RPMI7951 (cell line): ENCODE measurements at regions not wholly inside any gene's neighbourhood (a gene's known extent, or its start where the extent isn't known, plus 50 kb on each side); places are given as distances from the start of the nearest gene placed in this dataset.
"Not testable (repeated sequence)": the region's sequence is repeated elsewhere in the genome, so short reads cannot be mapped to it uniquely, and the experiment has no call there.

Source experiments
- DNase-seq: peaks from one replicate; pipeline ENCODE4 v3.0.0-alpha.2; 2012; ENCODE audit warnings: low read depth

DNA sequence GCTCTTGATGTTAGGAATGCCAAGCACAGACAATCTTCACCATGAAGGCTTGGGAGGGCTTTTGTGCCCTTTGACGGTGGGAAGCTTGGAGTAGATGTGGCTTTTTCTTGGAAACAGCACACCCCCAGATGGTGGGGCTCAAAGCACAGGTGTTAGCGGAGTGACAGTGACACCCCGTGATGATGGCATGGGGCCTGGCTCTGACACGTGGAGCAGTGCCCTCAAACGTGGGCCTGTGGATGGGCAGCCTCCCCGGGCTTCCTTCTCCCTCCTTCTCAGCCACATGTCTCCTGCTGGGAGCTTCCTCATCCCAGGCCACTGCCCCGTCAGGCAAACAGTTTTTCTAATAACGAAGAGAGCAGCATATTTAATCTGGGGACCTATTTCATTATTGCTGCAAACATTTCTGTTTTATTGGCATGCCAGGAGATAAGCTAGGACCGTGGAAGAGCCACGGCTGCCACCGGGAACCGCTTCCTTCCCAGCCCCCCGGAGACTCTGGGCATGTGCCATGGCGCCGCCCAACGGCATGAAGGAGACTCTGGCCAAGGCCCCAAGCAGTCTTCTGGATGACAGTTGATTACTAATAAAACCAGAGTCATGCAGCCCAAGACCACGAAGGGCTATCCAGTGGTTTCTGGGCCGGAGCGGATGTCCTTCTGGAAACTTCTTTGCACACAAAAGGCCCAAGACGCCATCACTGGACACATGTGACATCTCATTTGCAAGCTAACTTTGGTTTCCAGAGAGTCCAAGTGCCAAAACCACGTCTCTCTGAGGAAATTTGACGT is 280.3 kb upstream of the FOXF1 start:
- DNase-seq: no peak

DNA sequence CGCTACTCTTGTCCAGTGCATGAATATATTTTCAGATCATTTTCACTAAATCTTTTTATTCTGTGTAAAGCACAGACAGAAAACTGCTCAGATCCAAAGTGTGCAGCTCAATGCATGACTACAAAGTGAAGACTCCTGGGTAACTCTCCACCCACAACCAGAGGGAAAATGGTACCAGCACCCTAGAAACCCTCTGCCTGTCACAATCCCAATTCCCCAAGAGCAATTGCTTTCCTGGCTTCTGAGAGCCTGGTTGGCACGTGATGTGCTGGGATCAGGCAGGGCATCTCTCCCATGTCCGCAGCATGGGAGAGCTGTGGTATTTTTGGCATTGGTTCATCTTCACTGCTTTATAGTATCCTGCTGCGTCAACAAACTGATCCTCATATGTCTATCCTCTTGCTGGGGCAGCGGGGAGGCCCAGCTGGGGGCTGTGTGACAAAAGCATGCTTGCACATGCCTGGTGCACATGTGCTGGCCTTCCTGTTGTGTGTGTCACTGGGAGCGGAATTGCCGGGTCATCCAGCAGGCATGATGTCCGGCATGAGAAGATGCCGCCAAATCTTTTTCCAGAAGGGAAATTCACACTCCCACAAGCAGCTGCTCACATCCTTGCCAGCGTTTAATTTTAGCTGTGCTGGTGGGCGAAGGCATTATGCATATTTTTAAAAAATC is 278.9 kb upstream of the FOXF1 start:
- no peak for DNase-seq

GRCh38 chr16:86231996-86232350 is 278.4 kb upstream of the FOXF1 start:
- no peak for DNase-seq

GRCh38 chr16:86232496-86232895 is 277.8 kb upstream of the FOXF1 start:
- no peak for DNase-seq

DNA sequence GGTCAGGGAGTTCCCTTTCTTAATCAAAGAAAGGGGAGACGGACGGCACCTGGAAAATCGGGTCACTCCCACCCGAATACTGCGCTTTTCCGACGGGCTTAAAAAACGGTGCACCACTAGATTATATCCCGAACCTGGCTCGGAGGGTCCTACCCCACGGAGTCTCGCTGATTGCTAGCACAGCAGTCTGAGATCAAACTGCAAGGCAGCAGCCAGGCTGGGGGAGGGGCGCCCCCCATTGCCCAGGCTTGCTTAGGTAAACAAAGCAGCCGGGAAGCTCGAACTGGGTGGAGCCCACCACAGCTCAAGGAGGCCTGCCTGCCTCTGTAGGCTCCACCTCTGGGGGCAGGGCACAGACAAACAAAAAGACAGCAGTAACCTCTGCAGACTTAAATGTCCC is 276.8 kb upstream of the FOXF1 start:
- DNase-seq: not testable (repeated sequence)

- no peak for DNase-seq
Measured at GRCh38 chr16:86239381-86239780, 270.9 kb upstream of the FOXF1 start.

GRCh38 chr16:86240716-86241363 is 269.5 kb upstream of the FOXF1 start:
- DNase-seq: no peak

DNA sequence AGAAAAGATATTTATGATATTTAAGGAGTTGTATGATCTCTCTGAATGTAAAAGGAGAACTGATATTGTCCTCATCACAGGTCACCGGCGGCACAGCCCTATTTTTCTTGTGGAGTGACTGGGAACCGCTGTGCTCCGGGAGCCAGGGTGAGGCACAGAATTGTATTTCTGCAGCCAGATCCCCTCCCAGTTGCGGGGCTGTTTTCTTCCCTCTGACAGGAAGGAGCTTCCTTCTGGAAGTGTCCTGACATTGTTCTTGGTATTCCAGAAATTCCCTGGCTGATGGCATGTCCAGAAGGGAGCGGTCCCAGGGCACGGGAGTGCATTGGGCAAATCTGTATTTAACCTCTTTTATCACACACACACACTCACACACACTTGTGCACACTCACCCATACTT is 268.6 kb upstream of the FOXF1 start:
- no peak for DNase-seq

GRCh38 chr16:86242244-86243122 is 267.8 kb upstream of the FOXF1 start:
- no peak for DNase-seq

DNA sequence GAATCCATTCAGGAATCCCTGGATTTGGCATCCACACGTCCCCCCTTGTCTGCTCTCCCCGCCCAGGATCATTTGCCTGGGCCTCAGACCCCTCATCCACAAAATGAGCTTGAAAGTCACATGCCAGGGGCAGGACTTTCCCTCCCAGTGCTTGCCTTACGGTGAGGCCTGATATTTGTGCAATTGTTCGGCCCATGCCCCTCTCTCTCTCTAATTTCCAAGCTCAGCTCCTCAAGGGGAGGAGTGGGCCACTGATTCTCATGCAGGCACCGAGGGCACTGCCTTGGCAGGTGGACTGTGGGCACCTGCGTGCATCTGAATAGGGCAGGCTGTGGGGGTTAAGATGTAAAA is 267.2 kb upstream of the FOXF1 start:
- no peak for DNase-seq

GRCh38 chr16:86243571-86244154 is 266.7 kb upstream of the FOXF1 start:
- no peak for DNase-seq

DNA sequence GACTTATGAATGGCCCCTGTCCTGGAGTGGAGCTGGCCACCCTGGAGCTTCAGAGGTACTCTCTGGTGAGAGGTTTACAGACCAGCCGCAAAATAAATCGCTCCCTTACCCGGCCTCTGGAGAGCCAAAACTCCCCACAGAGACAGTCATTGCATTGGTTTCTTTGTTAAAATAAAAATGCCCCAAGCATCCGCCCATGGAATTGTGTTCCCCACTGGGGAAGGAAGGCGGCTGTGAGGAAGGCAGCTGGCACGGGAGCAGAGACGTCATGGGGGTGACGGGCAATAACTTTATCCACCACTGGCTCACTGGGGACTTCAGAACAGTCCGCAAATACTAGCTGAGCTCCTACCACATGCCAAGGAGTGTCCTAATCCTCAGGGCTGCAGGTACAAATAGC is 266.2 kb upstream of the FOXF1 start:
- DNase-seq: no peak

DNA sequence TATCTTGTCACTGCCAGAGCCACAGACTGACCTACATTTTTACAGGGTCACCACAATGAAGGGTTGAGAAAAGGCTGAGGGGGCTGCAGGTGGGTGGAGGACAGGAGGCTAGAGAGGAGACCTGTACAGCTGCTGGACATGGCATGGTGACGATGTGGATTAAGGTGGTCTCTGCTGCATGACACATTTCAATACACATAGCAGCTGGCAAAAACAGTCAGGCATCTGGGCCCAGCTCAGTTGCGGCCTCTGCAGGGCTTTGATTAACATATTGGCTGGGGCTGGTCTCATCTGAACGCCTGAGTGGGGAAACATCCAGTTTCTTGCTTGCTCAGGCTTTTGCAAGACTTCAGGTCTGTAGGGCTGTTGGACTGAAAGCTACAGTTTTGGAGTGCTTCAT is 265.4 kb upstream of the FOXF1 start:
- no peak for DNase-seq

- no peak for DNase-seq
Measured at GRCh38 chr16:86245351-86245750, 265.0 kb upstream of the FOXF1 start.

- DNase-seq: no peak
Measured at GRCh38 chr16:86245895-86246294, 264.4 kb upstream of the FOXF1 start.

DNA sequence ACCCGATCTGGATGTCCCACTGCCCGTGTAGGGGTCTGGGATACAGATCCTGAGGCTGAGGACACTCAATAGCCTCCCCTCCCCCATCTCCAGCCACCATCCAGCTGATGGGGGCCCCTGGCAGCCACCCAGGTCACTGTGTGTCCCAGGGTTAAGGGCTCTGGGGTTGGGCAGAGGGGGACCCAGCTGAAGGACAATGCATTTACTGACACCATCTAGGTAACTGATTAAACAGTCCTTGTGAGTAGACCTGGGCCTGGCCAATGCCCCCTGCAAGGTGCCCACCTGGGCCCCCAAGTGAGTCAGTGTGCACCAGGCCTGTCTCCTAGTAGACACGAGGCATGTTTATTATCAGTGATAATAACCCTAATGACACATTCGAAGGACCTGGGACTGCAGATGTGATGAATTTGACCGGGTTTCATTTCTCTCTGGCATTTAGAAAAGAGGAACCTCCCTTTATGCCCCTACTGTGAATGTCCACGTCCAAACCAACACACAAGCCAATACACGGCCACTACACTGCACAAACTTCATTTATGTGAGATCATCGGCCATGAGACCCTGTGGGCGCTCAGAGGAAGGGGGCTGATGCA is 261.9 kb upstream of the FOXF1 start:
- DNase-seq: no peak

- no peak for DNase-seq
Measured at GRCh38 chr16:86249631-86250030, 260.7 kb upstream of the FOXF1 start.

- DNase-seq: no peak
Measured at GRCh38 chr16:86251682-86252081, 258.6 kb upstream of the FOXF1 start.

DNA sequence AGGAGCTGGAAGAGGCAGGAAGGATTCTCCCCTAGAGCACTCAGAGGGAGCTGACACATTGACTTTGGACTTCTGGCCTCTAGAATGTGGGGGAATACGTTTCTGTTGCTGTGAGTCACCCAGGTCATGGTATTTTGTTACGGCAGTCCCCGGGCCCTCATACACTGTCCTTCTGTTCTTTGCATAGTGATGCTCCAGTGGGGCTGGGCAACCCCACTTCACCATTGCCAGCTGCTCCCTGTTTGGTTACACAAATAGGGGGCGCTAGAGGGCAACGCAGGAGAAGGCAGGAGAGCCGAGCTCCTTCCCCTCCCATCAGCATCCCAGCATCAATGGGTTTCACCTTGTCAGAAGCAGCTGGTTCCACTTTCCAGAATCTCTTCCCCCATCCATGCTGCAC is 257.7 kb upstream of the FOXF1 start:
- peak; percentile 42 for DNase-seq

GRCh38 chr16:86255966-86256365 is 254.4 kb upstream of the FOXF1 start:
- DNase-seq: no peak

DNA sequence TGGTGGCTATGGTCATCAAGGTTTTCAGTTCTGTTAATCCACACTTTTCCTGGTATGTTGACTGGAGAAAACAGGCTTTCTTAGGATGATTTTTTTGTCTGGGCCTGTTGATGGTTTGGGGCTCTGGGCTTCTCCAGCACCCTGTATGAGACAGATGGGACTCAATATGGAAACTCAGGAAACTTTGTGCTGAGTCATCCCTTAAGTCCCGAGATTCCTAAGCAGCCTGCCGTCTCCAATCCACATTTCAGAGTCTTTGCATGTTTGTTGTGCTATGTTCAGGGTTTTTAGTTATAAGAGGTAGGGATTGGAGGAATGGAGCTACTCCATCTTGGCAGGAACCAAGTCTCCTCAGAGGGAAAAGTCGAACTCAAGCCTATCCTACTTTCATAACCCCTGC is 253.3 kb upstream of the FOXF1 start:
- DNase-seq: peak; percentile 29
